Ascending aorta (tissue), 2 donors: ENCODE measurements at regions not wholly inside any gene's neighbourhood (a gene's known extent, or its start where the extent isn't known, plus 50 kb on each side); places are given as distances from the start of the nearest gene placed in this dataset.

Experiments
- DNase-seq, 2 donors: peaks; one replicate each; pipeline ENCODE4 v3.0.0-alpha.2; 2019; ENCODE audit warnings: low spot score in 2 of 2
- H3K27ac ChIP-seq, 2 donors: fragments of 200-600 bp; sonication (generic); one replicate each; pipeline ENCODE4 v1.5.1; 2016 to 2017; ENCODE audit warnings: mild to moderate bottlenecking in 1 of 2
- H3K27me3 ChIP-seq: fragments of 200-600 bp; sonication (generic); one replicate; pipeline ENCODE4 v1.5.1; 2017
- H3K36me3 ChIP-seq, 2 donors: fragments of 200-600 bp; sonication (generic); one replicate each; pipeline ENCODE4 v1.5.1; 2016
- H3K4me1 ChIP-seq, 2 donors: fragments of 200-600 bp; sonication (generic); one replicate each; pipeline ENCODE4 v1.5.1; 2016 to 2017; ENCODE audit warnings: mild to moderate bottlenecking in 1 of 2
- H3K4me3 ChIP-seq, 2 donors: fragments of 200-600 bp; sonication (generic); one replicate each; pipeline ENCODE4 v1.5.1; 2016 to 2017; ENCODE audit warnings: mild to moderate bottlenecking in 1 of 2
- H3K9me3 ChIP-seq, 2 donors: fragments of 200-600 bp; sonication (generic); one replicate each; pipeline ENCODE4 v1.5.1; 2016
- intact Hi-C: fragments of 100-400 bp; cut with DNase I; formaldehyde crosslinking; loops from one replicate; pipeline ENCODE4 v1.15.1; 2023
- TF ChIP-seq, protein P1 (sequence below), 3 experiments: fragments of 200-600 bp in 2 of 3; fragments of 450-650 bp in 1 of 3; sonication (generic) in 2 of 3; IDR thresholded peaks; one replicate each; pipeline ENCODE4 v1.5.1; 2016 to 2019; ENCODE audit warnings: antibody characterized with exemption in 3 of 3, mild to moderate bottlenecking in 1 of 3, moderate library complexity in 1 of 3

- H3K4me3 ChIP-seq: no peak overlapping the region
- intact Hi-C loops: no loop called here
- H3K9me3 ChIP-seq: no peaks in the 10 kb centered on the region
- DNase-seq: no peak
- no peaks in the 10 kb centered on the region for H3K36me3 ChIP-seq
- H3K4me1 ChIP-seq: peaks cover 0 to 3% of the 10 kb centered on the region in 2 donors
- no peaks in the 10 kb centered on the region for H3K27me3 ChIP-seq
- H3K27ac ChIP-seq: no peak overlapping the region
- TF ChIP-seq, protein P1, sequence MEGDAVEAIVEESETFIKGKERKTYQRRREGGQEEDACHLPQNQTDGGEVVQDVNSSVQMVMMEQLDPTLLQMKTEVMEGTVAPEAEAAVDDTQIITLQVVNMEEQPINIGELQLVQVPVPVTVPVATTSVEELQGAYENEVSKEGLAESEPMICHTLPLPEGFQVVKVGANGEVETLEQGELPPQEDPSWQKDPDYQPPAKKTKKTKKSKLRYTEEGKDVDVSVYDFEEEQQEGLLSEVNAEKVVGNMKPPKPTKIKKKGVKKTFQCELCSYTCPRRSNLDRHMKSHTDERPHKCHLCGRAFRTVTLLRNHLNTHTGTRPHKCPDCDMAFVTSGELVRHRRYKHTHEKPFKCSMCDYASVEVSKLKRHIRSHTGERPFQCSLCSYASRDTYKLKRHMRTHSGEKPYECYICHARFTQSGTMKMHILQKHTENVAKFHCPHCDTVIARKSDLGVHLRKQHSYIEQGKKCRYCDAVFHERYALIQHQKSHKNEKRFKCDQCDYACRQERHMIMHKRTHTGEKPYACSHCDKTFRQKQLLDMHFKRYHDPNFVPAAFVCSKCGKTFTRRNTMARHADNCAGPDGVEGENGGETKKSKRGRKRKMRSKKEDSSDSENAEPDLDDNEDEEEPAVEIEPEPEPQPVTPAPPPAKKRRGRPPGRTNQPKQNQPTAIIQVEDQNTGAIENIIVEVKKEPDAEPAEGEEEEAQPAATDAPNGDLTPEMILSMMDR (IDR thresholded peaks at IDR 0.05): no peak
Observed at GRCh38 chr13:39951301-39951700, 295.8 kb downstream of the COG6 start.

GRCh38 chr13:39952249-39953233 lies 297.1 kb downstream of the COG6 start:
- no peaks in the 10 kb centered on the region for H3K27me3 ChIP-seq
- no peak overlapping the region for H3K4me3 ChIP-seq
- no peaks in the 10 kb centered on the region for H3K9me3 ChIP-seq
- H3K27ac ChIP-seq: no peak overlapping the region
- H3K36me3 ChIP-seq: no peaks in the 10 kb centered on the region
- intact Hi-C loops: no loop called here
- H3K4me1 ChIP-seq: peaks cover 0 to 3% of the 10 kb centered on the region in 2 donors
- no peak for DNase-seq
- TF ChIP-seq, protein P1 (IDR thresholded peaks at IDR 0.05): no peak

DNA sequence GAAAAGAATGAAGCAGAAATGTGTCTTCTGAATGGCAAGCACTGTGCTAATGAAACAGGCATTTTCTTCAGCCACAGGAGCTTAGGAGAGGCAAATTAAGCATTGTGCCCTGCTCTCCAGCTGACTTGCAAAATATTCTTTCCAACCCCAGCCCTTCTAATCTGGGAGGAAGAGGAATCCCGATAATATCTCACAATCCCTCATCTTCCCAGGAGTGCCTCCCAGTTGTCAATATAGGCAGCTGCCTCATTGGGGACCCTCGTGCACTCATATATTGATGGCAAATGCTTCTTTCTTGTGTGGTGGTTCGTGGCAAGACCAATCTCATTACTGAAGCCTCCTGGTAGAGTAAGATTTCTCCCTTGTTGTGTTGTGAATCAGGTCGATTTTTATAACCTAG lies 299.0 kb downstream of the COG6 start:
- TF ChIP-seq, protein P1 (IDR thresholded peaks at IDR 0.05): no peak
- DNase-seq: no peak
- Histone ChIP-seq H3K4me1 (peaks cover 0 to 3% of the 10 kb centered on the region in 2 donors), H3K36me3 (no peaks in the 10 kb centered on the region), H3K27me3 (no peaks in the 10 kb centered on the region), H3K4me3 (no peak overlapping the region), H3K27ac (no peak overlapping the region), H3K9me3 (no peaks in the 10 kb centered on the region)
- intact Hi-C loops: no loop called here

- Histone ChIP-seq H3K4me3 (no peak overlapping the region), H3K9me3 (no peaks in the 10 kb centered on the region), H3K4me1 (peaks cover 0 to 3% of the 10 kb centered on the region in 2 donors), H3K36me3 (no peaks in the 10 kb centered on the region), H3K27ac (no peak overlapping the region), H3K27me3 (no peaks in the 10 kb centered on the region)
- intact Hi-C loops: no loop called here
- no peak for DNase-seq
- TF ChIP-seq, protein P1 (IDR thresholded peaks at IDR 0.05): no peak
Observed at GRCh38 chr13:39955560-39955959, 300.1 kb downstream of the COG6 start.

- Histone ChIP-seq H3K27me3 (no peaks in the 10 kb centered on the region), H3K27ac (no peak overlapping the region), H3K36me3 (no peaks in the 10 kb centered on the region), H3K4me1 (peaks cover 0 to 3% of the 10 kb centered on the region in 2 donors), H3K9me3 (no peaks in the 10 kb centered on the region), H3K4me3 (no peak overlapping the region)
- intact Hi-C loops: no loop called here
- TF ChIP-seq, protein P1 (IDR thresholded peaks at IDR 0.05): no peak
- no peak for DNase-seq
Observed at GRCh38 chr13:39956036-39956435, 300.6 kb downstream of the COG6 start.
